ENCODE measurements at regions not wholly inside any gene's neighbourhood (a gene's known extent, or its start where the extent isn't known, plus 50 kb on each side); places are given as distances from the start of the nearest gene placed in this dataset.

DNA sequence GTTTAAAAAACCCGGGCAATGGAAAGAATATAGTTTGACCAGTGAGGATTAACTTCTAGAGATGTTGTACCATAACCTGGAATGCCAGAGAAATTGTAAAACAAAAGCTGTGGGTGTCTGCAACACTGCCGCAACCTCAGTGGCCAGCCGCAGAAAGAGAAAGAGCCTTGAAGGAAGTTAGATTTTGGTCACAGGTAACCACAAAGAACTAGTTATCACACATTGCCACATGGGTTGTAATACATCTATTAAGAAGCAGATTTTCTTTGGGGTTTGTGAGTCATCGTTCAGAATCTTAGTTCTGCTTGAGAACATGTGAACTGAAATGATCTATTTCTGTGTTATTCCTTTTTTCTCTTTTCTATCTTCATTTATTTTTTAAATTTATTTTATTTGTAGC is 222.9 kb upstream of the AGAP1 start:
- 67% methylated on average over 4 of the region's 4 CpGs for WGBS

GRCh38 chr2:235271936-235272335 is 221.9 kb upstream of the AGAP1 start:
- no peak overlapping the region for H3K4me3 ChIP-seq
- peaks cover 0 to 7% (median 0%) of the 10 kb centered on the region in 4 donors for H3K27me3 ChIP-seq
- intact Hi-C loops (cut with DNase I), result no loop called here
- DNase-seq (ENCODE audit: extremely low spot score), result no peak
- H3K4me1 ChIP-seq, result no peaks in the 10 kb centered on the region
- peaks cover 0 to 10% (median 4%) of the 10 kb centered on the region in 4 donors for H3K9me3 ChIP-seq
- TF ChIP-seq POLR2AphosphoS5 (IDR thresholded peaks at IDR 0.05) (no peak), CTCF (IDR thresholded peaks at IDR 0.05) (no peak), POLR2A (IDR thresholded peaks at IDR 0.05; ENCODE audit: low read depth) (no peak), EP300 (IDR thresholded peaks at IDR 0.05) (no peak)
- H3K36me3 ChIP-seq, result no peaks in the 10 kb centered on the region
- WGBS, result 89% methylated on average over 2 of the region's 2 CpGs
- H3K27ac ChIP-seq (replicated peaks in 1 of 4), result no peak overlapping the region

More for the DNA sequence above, 222.9 kb upstream of the AGAP1 start:
- Histone ChIP-seq H3K4me3 (no peak overlapping the region), H3K4me1 (no peaks in the 10 kb centered on the region), H3K27me3 (peaks cover 0 to 7% (median 0%) of the 10 kb centered on the region in 4 donors), H3K9me3 (peaks cover 0 to 10% (median 4%) of the 10 kb centered on the region in 4 donors), H3K36me3 (no peaks in the 10 kb centered on the region), H3K27ac (replicated peaks in 1 of 4) (no peak overlapping the region)
- no peak for DNase-seq (ENCODE audit: extremely low spot score)
- TF ChIP-seq POLR2AphosphoS5 (IDR thresholded peaks at IDR 0.05), result no peak
- no peak for TF ChIP-seq EP300 (IDR thresholded peaks at IDR 0.05)
- TF ChIP-seq POLR2A (IDR thresholded peaks at IDR 0.05; ENCODE audit: low read depth), result no peak
- TF ChIP-seq CTCF (IDR thresholded peaks at IDR 0.05), result no peak
- intact Hi-C loops (cut with DNase I), result no loop called here

DNA sequence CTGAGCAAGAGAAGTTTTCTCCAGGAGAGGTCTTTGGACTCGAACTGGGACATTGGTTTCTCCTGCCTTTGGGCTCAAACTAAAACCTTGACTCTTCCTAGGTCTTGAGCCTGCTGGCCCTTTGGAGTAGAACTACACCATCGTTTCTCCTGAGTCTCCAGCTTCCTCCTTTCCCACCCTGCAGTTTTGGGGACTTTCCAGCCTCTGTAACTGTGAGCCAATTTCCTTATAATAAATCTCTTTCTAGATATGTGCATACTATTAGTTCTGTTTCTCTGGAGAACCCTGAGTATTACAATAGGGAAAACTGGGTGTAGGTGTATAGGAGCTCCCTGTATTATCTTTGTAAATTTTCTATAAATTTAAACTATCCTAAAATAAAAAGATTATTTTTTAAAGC is 219.8 kb upstream of the AGAP1 start:
- Histone ChIP-seq H3K9me3 (peaks cover 0 to 10% (median 4%) of the 10 kb centered on the region in 4 donors), H3K27me3 (peaks cover 0 to 6% (median 0%) of the 10 kb centered on the region in 4 donors), H3K36me3 (no peaks in the 10 kb centered on the region), H3K4me3 (no peak overlapping the region), H3K4me1 (no peaks in the 10 kb centered on the region), H3K27ac (replicated peaks in 1 of 4) (no peak overlapping the region)
- no peak for DNase-seq (ENCODE audit: extremely low spot score)
- 52% methylated on average over 2 of the region's 2 CpGs for WGBS
- intact Hi-C loops (cut with DNase I), result no loop called here
- TF ChIP-seq CTCF (IDR thresholded peaks at IDR 0.05), result no peak
- TF ChIP-seq EP300 (IDR thresholded peaks at IDR 0.05), result no peak
- no peak for TF ChIP-seq POLR2A (IDR thresholded peaks at IDR 0.05; ENCODE audit: low read depth)
- TF ChIP-seq POLR2AphosphoS5 (IDR thresholded peaks at IDR 0.05), result no peak

- H3K27me3 ChIP-seq, result no peaks in the 10 kb centered on the region
- WGBS, result 89% methylated on average over 3 of the region's 3 CpGs
- no peaks in the 10 kb centered on the region for H3K4me1 ChIP-seq
- TF ChIP-seq CTCF (IDR thresholded peaks at IDR 0.05), result no peak
- TF ChIP-seq POLR2AphosphoS5 (IDR thresholded peaks at IDR 0.05), result no peak
- no peak for TF ChIP-seq POLR2A (IDR thresholded peaks at IDR 0.05; ENCODE audit: low read depth)
- TF ChIP-seq EP300 (IDR thresholded peaks at IDR 0.05), result no peak
- no peak for DNase-seq (ENCODE audit: extremely low spot score)
- intact Hi-C loops (cut with DNase I), result no loop called here
- H3K4me3 ChIP-seq, result no peak overlapping the region
- no peak overlapping the region for H3K27ac ChIP-seq (replicated peaks in 1 of 4)
- peaks cover 0 to 10% (median 4%) of the 10 kb centered on the region in 4 donors for H3K9me3 ChIP-seq
- H3K36me3 ChIP-seq, result no peaks in the 10 kb centered on the region
Measured at GRCh38 chr2:235277485-235277884, 216.4 kb upstream of the AGAP1 start.

- intact Hi-C loops (cut with DNase I), result no loop called here
- H3K4me3 ChIP-seq, result no peak overlapping the region
- no peak overlapping the region for H3K27ac ChIP-seq (replicated peaks in 1 of 4)
- H3K27me3 ChIP-seq, result no peaks in the 10 kb centered on the region
- no peaks in the 10 kb centered on the region for H3K4me1 ChIP-seq
- TF ChIP-seq POLR2A (IDR thresholded peaks at IDR 0.05; ENCODE audit: low read depth) (no peak), EP300 (IDR thresholded peaks at IDR 0.05) (no peak), CTCF (IDR thresholded peaks at IDR 0.05) (no peak), POLR2AphosphoS5 (IDR thresholded peaks at IDR 0.05) (no peak)
- H3K36me3 ChIP-seq, result no peaks in the 10 kb centered on the region
- peaks cover 0 to 10% (median 4%) of the 10 kb centered on the region in 4 donors for H3K9me3 ChIP-seq
- DNase-seq (ENCODE audit: extremely low spot score), result no peak
- 89% methylated on average over 6 of the region's 6 CpGs for WGBS
Measured at GRCh38 chr2:235278771-235279355, 215.0 kb upstream of the AGAP1 start.
